NCI-H226 (cell line): ENCODE measurements at regions not wholly inside any gene's neighbourhood (a gene's known extent, or its start where the extent isn't known, plus 50 kb on each side); places are given as distances from the start of the nearest gene placed in this dataset.

Experiments used
- DNase-seq: peaks from one replicate; pipeline ENCODE4 v3.0.0-alpha.2; 2015

DNA sequence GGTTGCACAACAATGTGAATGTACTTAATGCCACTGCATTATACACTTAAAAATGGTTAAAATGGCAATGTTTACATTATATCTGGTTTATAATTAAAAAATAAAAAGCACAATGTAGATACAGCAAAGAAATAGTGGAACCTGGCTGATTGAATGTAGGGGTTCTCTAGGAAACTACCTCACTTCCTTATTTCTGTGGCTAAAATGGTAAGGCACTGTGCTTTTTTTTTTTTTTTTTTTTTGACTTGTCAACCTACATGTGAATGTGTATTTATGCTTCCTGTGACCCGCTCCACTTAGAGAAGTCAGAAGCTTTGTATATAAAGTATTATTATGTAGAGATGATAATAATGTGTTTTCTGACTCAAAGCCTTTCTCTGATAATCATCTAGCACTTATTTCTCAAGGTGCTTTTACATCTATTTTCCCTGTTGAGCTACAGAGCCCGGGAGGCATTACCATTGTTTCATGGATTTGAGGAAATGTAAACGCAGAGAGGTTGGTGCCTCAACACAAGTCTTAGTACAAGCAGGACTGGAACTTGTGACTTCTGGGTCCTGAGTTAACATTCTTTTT is 55.0 kb downstream of the SOX4 start:
- no peak for DNase-seq

- DNase-seq: no peak
Observed at GRCh38 chr6:21653323-21653722, 59.8 kb downstream of the SOX4 start.

GRCh38 chr6:21653905-21654304 is 60.4 kb downstream of the SOX4 start:
- no peak for DNase-seq

GRCh38 chr6:21654361-21654760 is 60.8 kb downstream of the SOX4 start:
- DNase-seq: no peak

DNA sequence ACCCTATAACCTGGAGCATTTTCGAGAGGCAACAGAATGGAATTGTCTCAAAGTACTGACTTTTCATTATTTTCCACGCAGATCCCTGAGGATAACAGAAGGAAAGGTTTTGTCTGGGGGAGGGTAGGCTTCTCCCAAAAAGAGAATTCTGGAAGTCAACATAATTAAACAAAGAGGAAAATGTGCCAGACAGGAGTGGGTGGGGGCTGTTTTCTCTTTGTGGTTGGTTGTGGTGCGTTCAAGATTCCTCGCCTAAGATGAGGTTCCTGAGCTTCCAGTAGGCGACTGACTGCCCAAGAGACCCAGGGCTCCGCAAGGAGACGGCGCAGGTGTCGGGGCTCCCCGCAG is 70.4 kb downstream of the SOX4 start:
- DNase-seq: no peak

DNA sequence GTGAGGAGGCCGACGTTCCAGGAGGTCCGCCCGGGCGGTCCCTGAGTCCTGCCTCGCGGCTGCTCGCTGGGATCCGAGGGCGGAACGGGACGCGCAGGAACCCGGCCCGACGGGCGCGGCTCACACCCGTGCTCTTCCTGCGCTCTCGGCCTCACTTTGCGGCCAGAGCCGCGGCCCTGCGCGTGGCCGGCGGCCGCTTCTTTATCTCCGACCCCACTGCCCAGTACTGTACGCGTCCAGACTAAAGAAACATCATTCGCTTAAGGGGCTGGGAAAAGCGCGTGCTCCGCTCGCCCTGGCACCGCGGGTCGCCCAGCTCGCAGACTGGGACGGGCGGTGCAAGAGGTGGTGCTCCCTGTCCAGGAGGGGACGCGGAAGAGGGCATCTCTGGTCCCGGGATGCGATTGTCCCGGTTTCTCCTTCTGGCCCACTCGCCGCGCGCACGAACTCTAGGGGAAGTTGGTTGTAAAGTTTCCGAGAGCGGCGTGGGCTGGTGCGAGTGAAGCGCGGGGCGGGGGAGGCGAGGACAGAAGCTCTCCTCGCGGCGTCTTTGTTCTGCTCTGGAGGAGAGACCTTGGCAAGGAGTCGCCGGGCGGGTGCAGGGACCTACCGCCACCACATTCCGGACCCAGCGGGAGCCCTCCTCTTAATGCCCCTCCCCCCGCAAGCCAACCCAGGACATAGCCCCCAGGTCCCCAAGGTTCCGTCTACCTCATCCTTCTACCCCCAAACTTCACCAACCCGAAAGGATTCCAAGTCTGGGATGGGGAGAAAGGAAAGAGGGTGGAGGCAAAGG is 71.0 kb downstream of the SOX4 start:
- DNase-seq: no peak

- DNase-seq: no peak
Observed at GRCh38 chr6:21665110-21665391, 71.5 kb downstream of the SOX4 start.

DNA sequence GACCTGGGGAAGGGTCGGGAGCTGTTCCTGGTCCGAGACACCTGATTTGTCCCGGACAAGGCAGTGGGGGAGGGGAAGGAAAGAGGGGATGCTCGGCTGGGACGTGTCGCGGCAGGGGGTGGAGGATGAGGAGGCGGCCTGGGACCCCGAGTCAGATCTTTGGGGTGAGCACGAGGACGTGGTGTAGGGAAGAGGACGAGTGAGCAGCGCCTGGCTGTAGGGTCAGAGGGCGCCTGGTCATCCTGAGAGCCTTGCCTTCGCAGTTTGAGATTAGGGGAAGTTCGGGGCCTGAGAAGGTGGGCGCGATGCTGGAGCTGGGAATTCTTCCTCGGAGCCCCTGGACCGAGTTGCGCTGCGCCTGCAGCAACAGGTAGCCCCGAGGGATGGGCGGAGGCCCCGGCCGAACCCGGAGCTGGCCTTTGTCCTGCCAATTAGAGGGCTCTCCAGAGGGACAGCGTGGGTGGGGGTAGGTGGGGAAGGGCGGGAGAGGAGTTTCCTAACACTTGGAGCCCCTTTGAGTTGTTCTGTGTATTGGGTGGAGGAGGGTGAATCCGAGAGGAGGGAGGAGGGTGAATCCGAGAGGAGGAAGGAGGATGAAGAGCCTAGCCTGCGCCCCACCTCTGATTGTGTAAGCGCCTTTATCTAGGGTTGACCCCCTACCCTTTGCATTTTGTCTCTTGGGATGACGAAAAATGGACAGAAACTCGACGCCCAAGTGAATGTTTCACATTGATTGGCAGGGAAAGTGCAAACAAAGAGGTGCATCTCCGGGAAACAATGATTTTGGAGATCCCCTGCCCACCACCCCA is 72.0 kb downstream of the SOX4 start:
- DNase-seq: no peak

- DNase-seq: no peak
Observed at GRCh38 chr6:21666201-21666691, 72.7 kb downstream of the SOX4 start.

GRCh38 chr6:21666853-21667681 is 73.5 kb downstream of the SOX4 start:
- no peak for DNase-seq

- no peak for DNase-seq
Observed at GRCh38 chr6:21668795-21669194, 75.2 kb downstream of the SOX4 start.

DNA sequence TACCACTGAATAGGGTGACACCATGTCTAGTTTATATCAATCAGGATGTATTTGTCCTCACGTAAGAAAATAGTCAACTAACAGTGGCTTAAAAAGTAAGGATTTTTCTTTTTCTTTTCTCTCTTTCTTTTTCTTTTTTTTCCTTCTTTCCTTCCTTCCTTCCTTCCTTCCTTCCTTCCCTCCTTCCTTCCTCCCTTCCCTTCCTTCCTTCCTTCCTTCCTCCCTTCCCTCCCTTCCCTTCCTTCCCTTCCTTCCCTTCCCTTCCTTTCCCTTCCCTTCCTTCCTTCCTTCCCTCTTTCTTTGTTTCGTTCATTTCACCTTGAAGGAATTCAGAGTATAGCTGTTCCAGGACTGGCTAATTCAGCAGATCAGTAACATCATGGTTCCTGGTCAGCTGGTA is 83.2 kb downstream of the SOX4 start:
- DNase-seq: no peak

GRCh38 chr6:21678990-21679389 is 85.4 kb downstream of the SOX4 start:
- DNase-seq: peak; percentile 82

DNA sequence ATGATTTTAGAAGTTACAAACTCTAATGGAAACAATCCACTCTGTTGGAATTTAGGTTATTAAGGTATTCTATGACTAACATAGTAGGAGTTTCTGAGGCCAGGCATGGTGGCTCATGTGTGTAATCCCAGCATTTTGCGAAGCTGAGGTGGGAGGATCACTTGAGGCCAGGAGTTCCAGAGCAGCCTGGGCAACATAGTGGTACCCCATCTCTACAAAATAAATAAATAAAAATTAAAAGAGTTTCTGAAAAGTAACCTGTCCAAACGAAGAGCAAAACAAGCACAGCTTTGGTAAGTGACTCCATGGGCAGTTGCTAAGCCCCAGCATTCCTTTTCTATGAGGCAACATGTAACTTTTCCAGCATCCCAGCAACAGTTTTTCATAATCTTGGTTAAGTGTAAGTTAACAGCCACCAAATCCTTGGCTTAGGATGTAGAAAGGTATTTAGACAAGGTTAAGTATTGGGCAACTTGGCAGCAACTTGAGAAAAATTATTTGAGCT is 86.3 kb downstream of the SOX4 start:
- DNase-seq: peak; percentile 88

DNA sequence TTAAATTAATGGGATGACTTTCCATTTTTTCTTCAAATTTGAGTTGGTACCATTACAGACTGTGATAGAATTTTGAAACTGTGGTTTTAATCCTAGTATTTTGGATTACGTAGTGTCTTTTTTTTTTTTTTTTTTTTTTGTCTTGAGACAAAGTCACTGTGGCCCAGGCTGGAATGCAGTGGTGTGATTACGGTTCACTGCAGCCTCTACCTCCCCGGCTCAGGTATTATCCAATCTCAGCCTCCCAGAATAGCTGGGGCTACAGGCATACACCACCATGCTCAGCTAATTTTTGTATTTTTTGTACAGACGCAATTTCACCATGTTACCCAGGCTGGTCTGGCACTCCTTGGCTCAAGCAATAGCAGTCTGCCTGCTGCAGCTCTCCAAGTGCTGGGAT is 87.1 kb downstream of the SOX4 start:
- DNase-seq: no peak

DNA sequence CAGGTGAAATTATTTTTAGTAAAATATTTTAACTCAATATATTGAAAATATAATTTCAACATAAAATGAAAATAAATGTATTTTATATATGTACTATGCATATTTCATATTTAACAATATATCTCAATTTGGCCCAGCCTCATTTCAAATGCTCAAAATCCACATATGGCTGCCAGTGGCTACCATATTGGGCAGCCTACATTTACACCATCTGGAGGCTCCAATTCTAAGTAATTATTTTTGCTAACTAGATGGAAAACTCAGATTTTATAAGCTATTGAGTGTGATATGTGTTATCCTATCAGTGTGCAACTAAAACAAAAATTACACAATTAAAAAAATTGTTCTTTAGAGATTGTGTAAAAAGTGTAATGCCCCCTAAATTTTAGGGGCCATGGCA is 96.9 kb downstream of the SOX4 start:
- no peak for DNase-seq

GRCh38 chr6:21691685-21692346 is 98.3 kb downstream of the SOX4 start:
- no peak for DNase-seq

DNA sequence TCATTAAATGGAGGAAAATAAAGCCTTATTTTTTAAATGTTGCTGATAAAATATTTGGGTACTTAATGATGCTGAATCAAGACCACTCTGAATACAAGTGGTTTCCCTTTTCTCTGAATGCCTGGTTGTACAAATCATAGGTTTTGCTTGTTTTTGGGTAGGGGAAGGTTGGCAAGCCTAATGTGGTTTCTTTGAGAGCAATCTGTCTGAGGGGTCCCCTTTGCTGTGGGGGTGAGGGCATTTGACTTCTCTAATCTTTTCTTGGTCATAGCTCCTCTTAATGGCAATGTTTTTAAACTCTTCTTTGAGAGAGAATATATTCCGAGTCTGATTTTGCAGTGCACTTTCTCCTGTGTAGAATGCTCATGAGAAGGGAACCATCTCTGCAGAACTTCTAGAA is 99.2 kb downstream of the SOX4 start:
- no peak for DNase-seq

GRCh38 chr6:21694168-21694567 is 100.6 kb downstream of the SOX4 start:
- no peak for DNase-seq

GRCh38 chr6:21707524-21708319 is 114.2 kb downstream of the SOX4 start:
- no peak for DNase-seq

- no peak for DNase-seq
Observed at GRCh38 chr6:21708320-21708580, 114.7 kb downstream of the SOX4 start.

DNA sequence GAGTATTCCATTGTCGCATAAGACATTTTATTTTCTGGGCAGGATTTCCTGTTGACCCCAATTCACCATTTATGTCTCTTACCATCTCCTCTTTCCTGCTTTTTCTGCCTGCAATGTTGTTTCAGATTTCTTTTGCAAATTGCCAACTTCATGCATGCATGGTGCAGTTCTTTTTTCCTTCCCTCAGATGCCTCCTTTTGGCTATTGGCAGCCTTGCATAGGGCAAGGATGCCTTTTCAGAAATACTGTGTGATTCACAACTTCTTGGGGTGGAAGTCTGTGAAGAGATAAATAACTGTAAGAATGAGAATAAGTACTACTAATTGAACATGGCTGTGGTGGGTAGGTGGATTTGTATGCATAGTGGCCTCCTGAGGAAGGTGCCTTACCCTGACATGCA is 116.7 kb downstream of the SOX4 start:
- DNase-seq: no peak
